ENCODE measurements at regions not wholly inside any gene's neighbourhood (a gene's known extent, or its start where the extent isn't known, plus 50 kb on each side); places are given as distances from the start of the nearest gene placed in this dataset.
"Not testable (repeated sequence)": the region's sequence is repeated elsewhere in the genome, so short reads cannot be mapped to it uniquely, and the experiment has no call there.

DNA sequence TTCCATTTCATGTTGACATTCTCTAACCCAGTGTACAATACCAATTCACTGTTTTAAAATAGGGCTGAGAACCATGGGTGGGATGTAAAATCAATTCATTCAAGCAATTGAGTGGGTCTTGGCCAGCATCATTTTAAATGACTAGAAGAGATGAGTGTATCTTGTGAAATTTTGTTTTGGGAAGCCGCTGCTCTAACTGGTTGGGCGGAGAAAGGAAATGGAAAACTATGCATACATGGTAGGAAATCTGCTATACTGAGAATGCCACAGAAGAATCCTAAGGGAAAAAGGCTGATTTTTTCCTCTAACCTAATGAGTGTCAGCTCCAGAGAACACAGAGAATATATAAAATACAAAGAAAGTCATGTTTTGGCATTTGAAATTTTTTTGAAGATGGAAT lies 54.8 kb upstream of the DCLK2 start:
- H3K4me3 Mint-ChIP-seq = no peak overlapping the region
- H3K27me3 Mint-ChIP-seq (ENCODE audit: low read depth) = no peaks in the 10 kb centered on the region
- TF ChIP-seq, protein P1, sequence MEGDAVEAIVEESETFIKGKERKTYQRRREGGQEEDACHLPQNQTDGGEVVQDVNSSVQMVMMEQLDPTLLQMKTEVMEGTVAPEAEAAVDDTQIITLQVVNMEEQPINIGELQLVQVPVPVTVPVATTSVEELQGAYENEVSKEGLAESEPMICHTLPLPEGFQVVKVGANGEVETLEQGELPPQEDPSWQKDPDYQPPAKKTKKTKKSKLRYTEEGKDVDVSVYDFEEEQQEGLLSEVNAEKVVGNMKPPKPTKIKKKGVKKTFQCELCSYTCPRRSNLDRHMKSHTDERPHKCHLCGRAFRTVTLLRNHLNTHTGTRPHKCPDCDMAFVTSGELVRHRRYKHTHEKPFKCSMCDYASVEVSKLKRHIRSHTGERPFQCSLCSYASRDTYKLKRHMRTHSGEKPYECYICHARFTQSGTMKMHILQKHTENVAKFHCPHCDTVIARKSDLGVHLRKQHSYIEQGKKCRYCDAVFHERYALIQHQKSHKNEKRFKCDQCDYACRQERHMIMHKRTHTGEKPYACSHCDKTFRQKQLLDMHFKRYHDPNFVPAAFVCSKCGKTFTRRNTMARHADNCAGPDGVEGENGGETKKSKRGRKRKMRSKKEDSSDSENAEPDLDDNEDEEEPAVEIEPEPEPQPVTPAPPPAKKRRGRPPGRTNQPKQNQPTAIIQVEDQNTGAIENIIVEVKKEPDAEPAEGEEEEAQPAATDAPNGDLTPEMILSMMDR (IDR thresholded peaks at IDR 0.05; ENCODE audit: unreplicated experiment in 3 of 3) = no peak
- peaks cover 34% of the 10 kb centered on the region for H3K9me3 Mint-ChIP-seq
- peaks cover 4% of the 10 kb centered on the region for H3K4me1 Mint-ChIP-seq
- H3K36me3 Mint-ChIP-seq (ENCODE audit: low read depth) = peaks cover 7% of the 10 kb centered on the region
- no peak overlapping the region for H3K27ac Mint-ChIP-seq

DNA sequence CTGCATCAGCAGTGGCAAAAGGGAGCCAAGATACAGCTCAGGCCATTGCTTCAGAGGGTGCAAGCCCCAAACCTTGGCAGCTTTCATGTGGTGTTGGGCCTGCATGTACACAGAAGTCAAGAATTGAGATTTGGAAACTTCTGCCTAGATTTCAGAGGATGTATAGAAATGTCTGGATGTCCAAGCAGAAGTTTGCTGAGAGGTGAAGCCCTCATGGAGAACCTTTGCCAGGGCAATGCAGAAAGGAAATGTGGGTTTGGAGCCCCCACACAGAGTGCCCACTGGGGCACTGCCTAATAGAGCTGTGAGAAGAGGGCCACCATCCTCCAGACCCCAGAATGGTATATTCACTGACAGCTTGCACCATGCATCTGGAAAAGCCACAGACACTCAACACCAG lies 51.3 kb upstream of the DCLK2 start:
- H3K9me3 Mint-ChIP-seq = peaks cover 31% of the 10 kb centered on the region
- not testable (repeated sequence) for H3K36me3 Mint-ChIP-seq (ENCODE audit: low read depth); H3K27ac Mint-ChIP-seq; H3K4me3 Mint-ChIP-seq; H3K27me3 Mint-ChIP-seq (ENCODE audit: low read depth); H3K4me1 Mint-ChIP-seq

Data from nephron (organoid).